IPS-15b (cell line): ENCODE measurements at regions not wholly inside any gene's neighbourhood (a gene's known extent, or its start where the extent isn't known, plus 50 kb on each side); places are given as distances from the start of the nearest gene placed in this dataset.
"Not testable (repeated sequence)": the region's sequence is repeated elsewhere in the genome, so short reads cannot be mapped to it uniquely, and the experiment has no call there.

Source experiments
- H3K27me3 ChIP-seq: one replicate; pipeline ENCODE4 v1.6.1; 2013; ENCODE audit warnings: low read length; ENCODE audit not compliant: control insufficient read depth, insufficient read depth
- H3K36me3 ChIP-seq: one replicate; pipeline ENCODE4 v1.6.1; 2013; ENCODE audit warnings: low read length; ENCODE audit not compliant: control insufficient read depth, insufficient read depth
- H3K4me1 ChIP-seq: one replicate; pipeline ENCODE4 v1.6.1; 2013; ENCODE audit warnings: mild to moderate bottlenecking, low read length; ENCODE audit not compliant: control insufficient read depth, insufficient read depth
- H3K4me3 ChIP-seq: one replicate; pipeline ENCODE4 v1.5.1; 2013; ENCODE audit warnings: low read depth, low read length
- H3K9ac ChIP-seq: one replicate; pipeline ENCODE4 v1.6.1; 2013; ENCODE audit warnings: low read depth, mild to moderate bottlenecking, low read length
- H3K9me3 ChIP-seq: one replicate; pipeline ENCODE4 v1.6.1; 2013; ENCODE audit warnings: mild to moderate bottlenecking, low read length; ENCODE audit not compliant: control insufficient read depth, insufficient read depth

GRCh38 chr2:180829261-180829660 lies 151.1 kb upstream of the UBE2E3 start:
- Histone ChIP-seq H3K4me3 (no peak overlapping the region), H3K4me1 (no peaks in the 10 kb centered on the region), H3K27me3 (no peaks in the 10 kb centered on the region), H3K9me3 (no peaks in the 10 kb centered on the region), H3K9ac (no peak overlapping the region), H3K36me3 (no peaks in the 10 kb centered on the region)

DNA sequence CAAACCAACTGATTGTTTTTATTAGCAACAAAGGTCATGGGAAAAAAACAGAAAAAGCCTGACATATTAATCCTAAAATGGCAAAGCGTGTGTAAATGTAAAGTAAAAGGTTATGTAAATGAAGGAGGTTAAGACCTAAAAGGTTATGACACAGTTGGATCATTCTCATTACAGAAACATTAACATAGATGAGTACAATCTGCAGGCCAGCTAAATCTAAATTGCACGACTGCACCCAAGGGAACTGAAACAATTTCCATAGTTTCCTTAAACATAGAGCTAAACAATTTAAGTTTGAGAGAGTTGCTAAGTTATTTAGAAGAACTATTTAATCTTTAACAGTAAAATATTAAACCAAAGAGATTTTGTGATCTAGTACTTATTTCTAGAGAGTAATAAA lies 151.6 kb upstream of the UBE2E3 start:
- Histone ChIP-seq H3K9me3 (no peaks in the 10 kb centered on the region), H3K27me3 (no peaks in the 10 kb centered on the region), H3K9ac (no peak overlapping the region), H3K4me1 (peaks cover 2% of the 10 kb centered on the region), H3K36me3 (no peaks in the 10 kb centered on the region), H3K4me3 (no peak overlapping the region)

- H3K9me3 ChIP-seq: no peaks in the 10 kb centered on the region
- H3K4me1 ChIP-seq: peaks cover 3% of the 10 kb centered on the region
- H3K9ac ChIP-seq: no peak overlapping the region
- H3K27me3 ChIP-seq: no peaks in the 10 kb centered on the region
- H3K36me3 ChIP-seq: no peaks in the 10 kb centered on the region
- no peak overlapping the region for H3K4me3 ChIP-seq
These were observed 156.8 kb upstream of the UBE2E3 start for GRCh38 chr2:180823546-180824141.

GRCh38 chr2:180819106-180819505 lies 161.3 kb upstream of the UBE2E3 start:
- Histone ChIP-seq H3K4me3 (no peak overlapping the region), H3K4me1 (peaks cover 3% of the 10 kb centered on the region), H3K27me3 (no peaks in the 10 kb centered on the region), H3K9me3 (no peaks in the 10 kb centered on the region), H3K36me3 (no peaks in the 10 kb centered on the region), H3K9ac (no peak overlapping the region)

DNA sequence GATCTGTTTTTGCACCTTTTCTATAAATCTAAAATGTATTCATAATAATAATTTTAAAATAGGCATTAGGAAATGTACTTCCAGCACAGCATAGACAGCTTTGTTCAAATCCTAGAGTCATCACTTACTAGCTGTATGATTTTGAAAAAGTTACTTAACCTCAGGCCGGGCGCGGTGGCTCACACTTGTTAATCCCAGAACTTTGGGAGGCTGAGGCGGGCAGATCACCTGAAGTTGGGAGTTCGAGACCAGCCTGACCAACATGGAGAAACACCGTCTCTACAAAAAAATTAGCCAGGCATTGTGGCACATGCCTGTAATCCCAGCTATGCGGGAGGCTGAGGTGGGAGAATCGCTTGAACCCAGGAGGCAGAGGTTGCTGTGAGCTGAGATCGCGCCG lies 161.7 kb upstream of the UBE2E3 start:
- not testable (repeated sequence) for H3K9ac ChIP-seq, H3K9me3 ChIP-seq, H3K27me3 ChIP-seq, H3K4me1 ChIP-seq, H3K4me3 ChIP-seq, H3K36me3 ChIP-seq

DNA sequence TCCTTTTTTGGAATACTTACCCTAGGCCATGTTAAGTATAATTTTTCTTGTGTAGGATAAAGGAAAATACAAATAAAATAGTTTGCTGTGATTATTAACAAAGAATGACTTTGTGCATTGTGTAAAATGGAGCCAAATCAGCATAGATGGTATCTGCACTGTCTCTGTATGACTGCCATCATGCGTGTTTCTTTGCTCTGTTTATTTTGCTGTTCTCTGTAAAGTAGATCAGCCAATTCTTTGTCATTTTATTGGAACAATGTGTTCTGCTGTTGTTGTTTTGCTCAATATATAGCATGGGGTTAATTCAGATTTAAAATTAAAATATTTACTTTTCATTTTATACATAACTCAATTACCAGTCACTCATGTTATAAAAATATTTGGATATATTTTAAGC lies 181.3 kb upstream of the UBE2E3 start:
- Histone ChIP-seq H3K4me3 (no peak overlapping the region), H3K36me3 (no peaks in the 10 kb centered on the region), H3K9me3 (no peaks in the 10 kb centered on the region), H3K4me1 (no peaks in the 10 kb centered on the region), H3K9ac (no peak overlapping the region), H3K27me3 (no peaks in the 10 kb centered on the region)

GRCh38 chr2:180790891-180791290 lies 189.5 kb upstream of the UBE2E3 start:
- Histone ChIP-seq H3K36me3 (no peaks in the 10 kb centered on the region), H3K4me3 (no peak overlapping the region), H3K27me3 (no peaks in the 10 kb centered on the region), H3K9me3 (no peaks in the 10 kb centered on the region), H3K9ac (no peak overlapping the region), H3K4me1 (no peaks in the 10 kb centered on the region)

DNA sequence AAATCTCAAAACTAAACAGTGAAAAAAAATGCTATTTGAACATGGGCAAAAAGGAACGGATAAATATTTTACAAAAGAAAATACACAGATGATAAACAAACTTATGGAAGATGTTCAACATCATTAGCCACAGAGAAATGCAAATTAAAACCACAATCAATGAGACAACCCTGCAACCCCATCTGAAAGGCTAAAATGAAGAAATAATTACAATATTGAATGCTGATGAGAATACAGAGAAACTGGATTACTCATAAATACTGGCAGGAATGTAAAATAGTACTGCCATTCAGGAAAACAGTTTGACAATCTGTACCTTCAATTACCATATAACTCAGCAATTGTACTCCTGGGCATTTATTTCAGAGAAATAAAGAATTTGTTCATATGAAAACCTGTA lies 193.1 kb upstream of the UBE2E3 start:
- Histone ChIP-seq H3K9me3 (no peaks in the 10 kb centered on the region), H3K4me3 (no peak overlapping the region), H3K4me1 (no peaks in the 10 kb centered on the region), H3K9ac (no peak overlapping the region), H3K36me3 (no peaks in the 10 kb centered on the region), H3K27me3 (no peaks in the 10 kb centered on the region)

GRCh38 chr2:180781276-180781675 lies 199.1 kb upstream of the UBE2E3 start:
- H3K36me3 ChIP-seq: no peaks in the 10 kb centered on the region
- no peaks in the 10 kb centered on the region for H3K4me1 ChIP-seq
- no peaks in the 10 kb centered on the region for H3K9me3 ChIP-seq
- no peak overlapping the region for H3K9ac ChIP-seq
- no peaks in the 10 kb centered on the region for H3K27me3 ChIP-seq
- no peak overlapping the region for H3K4me3 ChIP-seq

DNA sequence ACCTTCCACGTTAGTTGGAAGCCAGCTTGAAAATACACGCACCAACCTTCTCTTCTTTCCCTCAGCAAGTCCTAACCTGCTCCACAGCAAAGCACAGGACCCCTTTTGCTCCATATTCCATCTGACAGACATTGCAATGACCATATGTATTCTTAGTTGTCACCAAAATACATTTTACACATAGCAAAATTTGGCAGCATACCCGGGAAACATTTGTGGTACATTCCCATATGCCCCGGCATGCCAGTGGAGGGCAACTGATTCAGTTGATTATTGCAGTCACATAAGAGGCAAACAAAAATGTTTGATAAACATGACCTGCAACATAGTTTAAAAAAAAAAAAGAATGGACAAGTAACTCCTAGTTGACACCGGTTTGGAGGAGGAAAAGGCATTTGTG lies 202.1 kb upstream of the UBE2E3 start:
- Histone ChIP-seq H3K9ac (no peak overlapping the region), H3K27me3 (no peaks in the 10 kb centered on the region), H3K4me1 (no peaks in the 10 kb centered on the region), H3K9me3 (no peaks in the 10 kb centered on the region), H3K4me3 (no peak overlapping the region), H3K36me3 (no peaks in the 10 kb centered on the region)

GRCh38 chr2:180776921-180777320 lies 203.5 kb upstream of the UBE2E3 start:
- H3K4me1 ChIP-seq: no peaks in the 10 kb centered on the region
- H3K36me3 ChIP-seq: no peaks in the 10 kb centered on the region
- H3K9me3 ChIP-seq: no peaks in the 10 kb centered on the region
- no peak overlapping the region for H3K4me3 ChIP-seq
- no peak overlapping the region for H3K9ac ChIP-seq
- no peaks in the 10 kb centered on the region for H3K27me3 ChIP-seq

DNA sequence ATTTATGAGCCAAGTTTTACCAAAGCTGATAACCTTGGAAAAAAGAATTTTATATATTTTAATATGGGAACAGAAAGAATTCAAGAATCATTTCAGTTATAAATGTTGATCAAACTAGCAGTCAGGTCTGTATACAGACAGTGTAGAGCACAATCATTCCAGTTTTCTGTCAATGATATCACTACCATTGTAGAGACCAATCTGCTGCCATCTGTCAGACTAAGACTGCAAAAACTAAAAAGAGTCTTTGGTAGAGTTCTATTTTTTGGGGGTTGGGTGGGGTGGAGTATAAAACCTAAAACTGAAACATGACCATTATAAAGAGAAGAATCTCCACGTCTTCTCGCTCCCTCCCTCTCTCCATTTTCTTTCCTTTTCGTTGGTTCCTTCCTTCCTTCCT lies 204.7 kb upstream of the UBE2E3 start:
- Histone ChIP-seq H3K27me3 (no peaks in the 10 kb centered on the region), H3K9ac (no peak overlapping the region), H3K9me3 (no peaks in the 10 kb centered on the region), H3K4me1 (no peaks in the 10 kb centered on the region), H3K36me3 (no peaks in the 10 kb centered on the region), H3K4me3 (no peak overlapping the region)

DNA sequence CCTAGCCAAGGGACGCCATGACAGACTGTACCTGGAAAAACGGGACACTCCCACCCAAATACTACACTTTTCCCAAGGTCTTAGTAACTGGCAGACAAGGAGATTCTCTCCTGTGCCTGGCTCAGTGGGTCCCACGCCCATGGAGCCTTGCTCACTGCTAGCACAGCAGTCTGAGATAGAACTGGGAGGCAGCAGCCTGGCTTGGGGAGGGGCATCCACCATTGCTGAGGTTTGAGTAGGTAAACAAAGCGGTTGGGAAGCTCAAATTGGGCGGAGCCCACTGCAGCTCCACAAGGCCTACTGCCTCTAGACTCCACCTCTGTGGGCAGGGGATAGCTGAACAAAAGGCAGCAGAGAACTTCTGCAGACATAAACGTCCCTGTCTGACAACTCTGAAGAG lies 215.1 kb upstream of the UBE2E3 start:
- not testable (repeated sequence) for H3K27me3 ChIP-seq, H3K36me3 ChIP-seq, H3K4me1 ChIP-seq, H3K4me3 ChIP-seq, H3K9ac ChIP-seq, H3K9me3 ChIP-seq
